Skeletal muscle satellite cell (primary cell): ENCODE measurements at regions not wholly inside any gene's neighbourhood (a gene's known extent, or its start where the extent isn't known, plus 50 kb on each side); places are given as distances from the start of the nearest gene placed in this dataset.

ENCODE experiments used
- H3K27me3 ChIP-seq: 2 replicates; pipeline ENCODE4 v1.7.0; 2013; ENCODE audit warnings: low read length; ENCODE audit not compliant: control insufficient read depth, insufficient read depth
- H3K36me3 ChIP-seq: 2 replicates; pipeline ENCODE4 v1.7.0; 2013; ENCODE audit warnings: mild to moderate bottlenecking, control low read depth, low read length; ENCODE audit not compliant: insufficient read depth
- H3K4me1 ChIP-seq: 2 replicates; pipeline ENCODE4 v1.7.0; 2013; ENCODE audit warnings: low read length; ENCODE audit not compliant: control insufficient read depth, insufficient read depth
- H3K4me2 ChIP-seq: 2 replicates; pipeline ENCODE4 v1.7.0; 2013; ENCODE audit warnings: mild to moderate bottlenecking, low read length
- H3K4me3 ChIP-seq: 2 replicates; pipeline ENCODE4 v1.7.0; 2013; ENCODE audit warnings: low read length
- H3K9ac ChIP-seq: 2 replicates; pipeline ENCODE4 v1.7.0; 2013; ENCODE audit warnings: mild to moderate bottlenecking, low read depth, low read length, moderate library complexity
- H3K9me3 ChIP-seq: replicated peaks from 2 replicates; pipeline ENCODE4 v1.7.0; 2013; ENCODE audit warnings: mild to moderate bottlenecking, control low read depth, low read length

- Histone ChIP-seq H3K4me2 (no peak overlapping the region), H3K9ac (no peak overlapping the region), H3K36me3 (no peaks in the 10 kb centered on the region), H3K4me1 (no peaks in the 10 kb centered on the region), H3K27me3 (no peaks in the 10 kb centered on the region), H3K4me3 (no peak overlapping the region), H3K9me3 (peaks cover 4% of the 10 kb centered on the region)
These were observed 102.5 kb upstream of the GALNTL6 start for GRCh38 chr4:171710743-171711142.

GRCh38 chr4:171676555-171677215 lies 136.5 kb upstream of the GALNTL6 start:
- no peaks in the 10 kb centered on the region for H3K4me1 ChIP-seq
- H3K27me3 ChIP-seq = no peaks in the 10 kb centered on the region
- no peaks in the 10 kb centered on the region for H3K36me3 ChIP-seq
- no peak overlapping the region for H3K4me2 ChIP-seq
- peaks cover 4% of the 10 kb centered on the region for H3K9me3 ChIP-seq
- no peak overlapping the region for H3K4me3 ChIP-seq
- no peak overlapping the region for H3K9ac ChIP-seq

GRCh38 chr4:171674781-171675180 lies 138.4 kb upstream of the GALNTL6 start:
- Histone ChIP-seq H3K4me1 (no peaks in the 10 kb centered on the region), H3K4me3 (no peak overlapping the region), H3K9ac (no peak overlapping the region), H3K36me3 (no peaks in the 10 kb centered on the region), H3K9me3 (peaks cover 4% of the 10 kb centered on the region), H3K27me3 (no peaks in the 10 kb centered on the region), H3K4me2 (no peak overlapping the region)

DNA sequence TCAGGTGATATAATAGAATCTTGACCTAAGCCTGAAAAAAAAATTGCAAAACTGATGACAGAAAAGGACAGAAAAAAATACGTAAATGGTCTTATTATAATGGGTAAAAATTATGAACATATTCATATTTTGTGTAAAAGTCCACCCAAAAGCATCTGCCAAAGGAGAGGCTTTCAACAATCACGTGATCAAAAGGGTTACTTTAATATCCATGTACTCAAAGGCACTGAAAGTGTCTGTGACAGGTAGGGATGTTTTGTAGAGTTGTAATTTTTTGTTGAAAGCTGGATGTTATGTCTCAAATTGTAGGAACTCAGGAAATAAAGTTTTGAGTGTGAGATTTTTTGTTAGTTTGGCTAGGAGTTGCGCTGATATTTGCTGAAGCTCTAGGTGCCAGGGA lies 144.8 kb upstream of the GALNTL6 start:
- Histone ChIP-seq H3K9me3 (peaks cover 3% of the 10 kb centered on the region), H3K4me3 (no peak overlapping the region), H3K9ac (no peak overlapping the region), H3K4me1 (no peaks in the 10 kb centered on the region), H3K4me2 (no peak overlapping the region), H3K27me3 (no peaks in the 10 kb centered on the region), H3K36me3 (no peaks in the 10 kb centered on the region)

DNA sequence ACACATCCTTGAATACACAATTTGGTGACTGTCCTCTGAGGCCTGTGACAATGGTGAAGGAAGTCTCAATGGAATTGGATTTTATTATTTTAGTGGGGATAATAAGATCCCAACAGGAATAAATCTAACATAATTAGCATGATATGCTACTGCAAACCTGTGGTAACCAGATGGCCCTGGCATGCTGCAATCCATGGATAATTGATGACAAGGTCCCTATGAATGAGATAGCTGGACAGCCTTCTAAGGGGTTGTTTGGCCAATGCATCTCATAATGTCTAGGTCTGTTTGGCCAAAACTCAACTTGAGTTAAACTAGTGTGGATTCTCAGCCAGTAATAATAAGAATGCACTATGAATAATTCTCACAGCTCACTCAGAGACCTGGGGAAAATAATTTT lies 145.3 kb upstream of the GALNTL6 start:
- Histone ChIP-seq H3K9ac (no peak overlapping the region), H3K4me2 (no peak overlapping the region)

DNA sequence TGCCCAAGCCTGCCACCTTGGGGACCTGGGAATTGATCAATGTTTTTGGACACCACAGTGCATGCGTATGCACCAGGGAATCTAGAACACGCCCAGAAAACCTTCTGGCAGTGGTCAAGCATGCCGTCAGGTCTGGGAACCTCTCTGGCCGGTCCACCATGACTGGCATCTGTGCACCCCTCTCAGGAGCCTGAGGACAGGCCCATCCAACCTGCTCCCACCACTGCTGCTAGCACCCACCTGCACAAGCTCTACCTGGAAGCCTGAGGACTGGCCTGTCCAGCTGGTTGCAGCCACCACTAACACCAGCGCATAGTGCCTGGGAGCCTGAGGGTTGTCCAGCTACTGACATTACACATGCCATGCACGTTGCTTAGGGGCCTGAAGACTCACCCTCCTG lies 162.1 kb upstream of the GALNTL6 start:
- no peaks in the 10 kb centered on the region for H3K27me3 ChIP-seq
- H3K9me3 ChIP-seq = peaks cover 7% of the 10 kb centered on the region
- H3K4me1 ChIP-seq = no peaks in the 10 kb centered on the region
- H3K9ac ChIP-seq = no peak overlapping the region
- no peak overlapping the region for H3K4me3 ChIP-seq
- H3K36me3 ChIP-seq = no peaks in the 10 kb centered on the region
- H3K4me2 ChIP-seq = no peak overlapping the region

More for the DNA sequence above, 145.3 kb upstream of the GALNTL6 start:
- no peaks in the 10 kb centered on the region for H3K27me3 ChIP-seq
- H3K9me3 ChIP-seq = peaks cover 3% of the 10 kb centered on the region
- no peak overlapping the region for H3K4me3 ChIP-seq
- no peaks in the 10 kb centered on the region for H3K4me1 ChIP-seq
- no peaks in the 10 kb centered on the region for H3K36me3 ChIP-seq

DNA sequence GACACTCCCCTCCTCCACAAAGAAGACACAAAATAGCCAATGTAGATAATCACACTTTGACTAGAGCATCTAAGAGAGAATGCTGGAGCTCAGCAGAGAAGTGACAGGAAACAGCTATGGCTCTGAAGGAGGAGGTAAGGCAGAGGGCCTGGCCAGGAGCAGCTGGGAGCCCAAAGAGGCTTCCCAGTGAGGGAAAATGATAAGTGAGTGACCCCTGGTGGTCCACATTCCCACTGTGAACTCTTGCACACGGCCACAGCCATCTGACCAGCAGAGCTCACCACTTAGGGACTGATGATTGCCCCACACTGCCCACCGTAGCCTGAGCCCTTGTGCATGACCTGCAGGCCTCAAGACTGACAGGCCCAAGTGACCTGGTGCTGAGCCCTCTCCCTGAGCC lies 162.7 kb upstream of the GALNTL6 start:
- Histone ChIP-seq H3K4me3 (no peak overlapping the region), H3K27me3 (no peaks in the 10 kb centered on the region), H3K9me3 (peaks cover 7% of the 10 kb centered on the region), H3K4me1 (no peaks in the 10 kb centered on the region), H3K4me2 (no peak overlapping the region), H3K36me3 (no peaks in the 10 kb centered on the region), H3K9ac (no peak overlapping the region)

DNA sequence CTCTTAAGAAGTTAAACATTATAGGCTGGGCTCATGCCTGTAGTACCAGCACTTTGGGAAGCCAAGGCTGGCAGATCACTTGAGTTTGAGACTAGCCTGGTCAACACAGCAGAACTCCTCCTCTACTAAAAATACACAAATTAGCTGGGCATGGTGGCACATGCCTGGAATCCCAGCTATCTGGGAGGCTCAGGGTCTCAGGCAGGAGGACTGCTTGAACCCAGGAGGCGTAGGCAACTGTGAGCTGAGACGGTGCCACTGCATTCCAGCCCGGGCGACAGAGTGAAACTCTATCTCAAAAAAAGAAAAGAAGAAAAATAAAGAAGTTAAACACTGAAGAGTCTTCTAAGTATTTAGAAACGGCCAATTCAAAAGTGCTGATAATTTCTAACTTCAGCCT lies 164.3 kb upstream of the GALNTL6 start:
- H3K4me1 ChIP-seq = no peaks in the 10 kb centered on the region
- H3K9ac ChIP-seq = no peak overlapping the region
- no peaks in the 10 kb centered on the region for H3K36me3 ChIP-seq
- no peak overlapping the region for H3K4me3 ChIP-seq
- H3K27me3 ChIP-seq = no peaks in the 10 kb centered on the region
- peaks cover 7% of the 10 kb centered on the region for H3K9me3 ChIP-seq
- H3K4me2 ChIP-seq = no peak overlapping the region

GRCh38 chr4:171646984-171647383 lies 166.2 kb upstream of the GALNTL6 start:
- Histone ChIP-seq H3K9ac (no peak overlapping the region), H3K4me3 (no peak overlapping the region), H3K4me1 (no peaks in the 10 kb centered on the region), H3K36me3 (no peaks in the 10 kb centered on the region), H3K9me3 (peaks cover 7% of the 10 kb centered on the region), H3K4me2 (no peak overlapping the region), H3K27me3 (no peaks in the 10 kb centered on the region)

DNA sequence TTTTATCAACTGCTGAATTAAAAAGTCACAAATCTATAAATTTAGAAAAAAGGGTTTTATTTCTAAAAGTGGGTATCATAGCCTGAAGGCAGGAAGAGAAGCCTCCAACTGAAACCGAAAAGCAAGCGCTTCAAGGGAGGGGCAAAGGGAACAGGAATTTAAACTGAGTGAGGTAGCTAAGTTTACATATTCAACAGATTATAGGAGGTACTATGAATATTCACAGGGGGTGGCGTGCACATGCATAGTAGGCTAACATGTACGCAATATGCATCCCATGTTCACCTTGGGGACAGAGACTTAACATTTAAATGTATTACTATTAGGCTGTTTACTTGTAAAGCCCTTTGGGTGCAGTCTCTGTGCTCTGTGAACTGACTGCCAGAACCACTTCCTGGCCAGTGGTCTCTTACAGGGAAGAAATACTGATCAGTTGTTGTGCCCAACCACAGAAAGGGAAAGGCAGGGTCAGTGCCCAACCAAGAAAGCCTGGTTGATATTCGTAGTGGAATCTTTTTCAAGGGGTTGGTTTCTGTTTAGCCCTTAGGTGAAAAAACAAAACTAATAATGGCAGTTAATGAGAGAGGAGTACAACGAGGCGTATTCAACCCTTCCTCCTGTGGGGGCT lies 168.7 kb upstream of the GALNTL6 start:
- Histone ChIP-seq H3K27me3 (no peaks in the 10 kb centered on the region), H3K9ac (no peak overlapping the region), H3K4me2 (no peak overlapping the region), H3K4me3 (no peak overlapping the region), H3K4me1 (no peaks in the 10 kb centered on the region), H3K36me3 (no peaks in the 10 kb centered on the region), H3K9me3 (peaks cover 3% of the 10 kb centered on the region)

- Histone ChIP-seq H3K4me3 (no peak overlapping the region), H3K9me3 (peaks cover 3% of the 10 kb centered on the region), H3K4me2 (no peak overlapping the region), H3K27me3 (no peaks in the 10 kb centered on the region), H3K4me1 (no peaks in the 10 kb centered on the region), H3K9ac (no peak overlapping the region), H3K36me3 (no peaks in the 10 kb centered on the region)
These were observed 173.7 kb upstream of the GALNTL6 start for GRCh38 chr4:171639540-171639939.

- no peak overlapping the region for H3K9ac ChIP-seq
- H3K36me3 ChIP-seq = no peaks in the 10 kb centered on the region
- H3K9me3 ChIP-seq = peaks cover 3% of the 10 kb centered on the region
- no peak overlapping the region for H3K4me3 ChIP-seq
- no peaks in the 10 kb centered on the region for H3K27me3 ChIP-seq
- H3K4me1 ChIP-seq = no peaks in the 10 kb centered on the region
- no peak overlapping the region for H3K4me2 ChIP-seq
These were observed 176.6 kb upstream of the GALNTL6 start for GRCh38 chr4:171636606-171637005.
